RCC 7860 (cell line): ENCODE measurements at regions not wholly inside any gene's neighbourhood (a gene's known extent, or its start where the extent isn't known, plus 50 kb on each side); places are given as distances from the start of the nearest gene placed in this dataset.

Experiments used
- DNase-seq: peaks from one replicate; pipeline ENCODE4 v3.0.0-alpha.2; 2015; ENCODE audit warnings: low spot score
- FAIRE-seq: peaks from 2 replicates; lab custom pipeline; 2012; peaks lifted over from hg19 to GRCh38; lab: Jason Lieb, UNC

GRCh38 chr18:59760619-59761600, 63.7 kb upstream of the CCBE1 start:
- DNase-seq: no peak

GRCh38 chr18:59760212-59760611, 63.0 kb upstream of the CCBE1 start:
- FAIRE-seq: no peak
- no peak for DNase-seq

More at GRCh38 chr18:59760619-59761600, 63.7 kb upstream of the CCBE1 start:
- no peak for FAIRE-seq

- DNase-seq (no peak), FAIRE-seq (no peak)
Measured at GRCh38 chr18:59758837-59759236, 61.6 kb upstream of the CCBE1 start.

GRCh38 chr18:59758106-59758505, 60.9 kb upstream of the CCBE1 start:
- no peak for DNase-seq
- no peak for FAIRE-seq

- DNase-seq (no peak), FAIRE-seq (no peak)
Measured at GRCh38 chr18:59752666-59753065, 55.4 kb upstream of the CCBE1 start.

GRCh38 chr18:59751186-59751585, 54.0 kb upstream of the CCBE1 start:
- FAIRE-seq (no peak), DNase-seq (no peak)

- peak; percentile 90 for FAIRE-seq
- peak; percentile 90 for DNase-seq
Measured at GRCh38 chr18:59748628-59749360, 51.6 kb upstream of the CCBE1 start.
